ENCODE measurements at regions not wholly inside any gene's neighbourhood (a gene's known extent, or its start where the extent isn't known, plus 50 kb on each side); places are given as distances from the start of the nearest gene placed in this dataset.

DNA sequence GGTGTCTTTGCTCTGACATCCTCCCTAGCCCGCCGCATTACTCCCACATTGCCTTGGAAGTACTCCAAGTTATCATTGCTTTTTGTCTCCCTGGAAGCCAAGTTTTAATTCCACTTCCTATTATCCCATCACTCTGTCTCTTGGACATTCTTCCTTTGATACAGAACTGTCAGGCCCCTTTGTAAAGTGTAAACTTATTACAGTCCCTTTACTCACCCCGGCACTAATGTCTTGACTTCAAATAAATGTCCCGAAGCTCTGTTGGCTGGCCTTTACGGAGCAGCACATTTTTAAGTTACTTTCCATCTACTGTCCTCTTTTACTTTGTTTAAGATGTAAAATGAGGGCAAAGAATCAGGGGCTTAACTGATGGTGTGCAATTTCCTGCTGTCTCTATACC, 223.5 kb upstream of the IGFBP7 start (continued):
- TF ChIP-seq, protein P1, sequence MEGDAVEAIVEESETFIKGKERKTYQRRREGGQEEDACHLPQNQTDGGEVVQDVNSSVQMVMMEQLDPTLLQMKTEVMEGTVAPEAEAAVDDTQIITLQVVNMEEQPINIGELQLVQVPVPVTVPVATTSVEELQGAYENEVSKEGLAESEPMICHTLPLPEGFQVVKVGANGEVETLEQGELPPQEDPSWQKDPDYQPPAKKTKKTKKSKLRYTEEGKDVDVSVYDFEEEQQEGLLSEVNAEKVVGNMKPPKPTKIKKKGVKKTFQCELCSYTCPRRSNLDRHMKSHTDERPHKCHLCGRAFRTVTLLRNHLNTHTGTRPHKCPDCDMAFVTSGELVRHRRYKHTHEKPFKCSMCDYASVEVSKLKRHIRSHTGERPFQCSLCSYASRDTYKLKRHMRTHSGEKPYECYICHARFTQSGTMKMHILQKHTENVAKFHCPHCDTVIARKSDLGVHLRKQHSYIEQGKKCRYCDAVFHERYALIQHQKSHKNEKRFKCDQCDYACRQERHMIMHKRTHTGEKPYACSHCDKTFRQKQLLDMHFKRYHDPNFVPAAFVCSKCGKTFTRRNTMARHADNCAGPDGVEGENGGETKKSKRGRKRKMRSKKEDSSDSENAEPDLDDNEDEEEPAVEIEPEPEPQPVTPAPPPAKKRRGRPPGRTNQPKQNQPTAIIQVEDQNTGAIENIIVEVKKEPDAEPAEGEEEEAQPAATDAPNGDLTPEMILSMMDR (conservative IDR thresholded peaks at IDR 0.05; ENCODE audit: low read depth in 2 of 2) = no peak
- TF ChIP-seq, protein P2, sequence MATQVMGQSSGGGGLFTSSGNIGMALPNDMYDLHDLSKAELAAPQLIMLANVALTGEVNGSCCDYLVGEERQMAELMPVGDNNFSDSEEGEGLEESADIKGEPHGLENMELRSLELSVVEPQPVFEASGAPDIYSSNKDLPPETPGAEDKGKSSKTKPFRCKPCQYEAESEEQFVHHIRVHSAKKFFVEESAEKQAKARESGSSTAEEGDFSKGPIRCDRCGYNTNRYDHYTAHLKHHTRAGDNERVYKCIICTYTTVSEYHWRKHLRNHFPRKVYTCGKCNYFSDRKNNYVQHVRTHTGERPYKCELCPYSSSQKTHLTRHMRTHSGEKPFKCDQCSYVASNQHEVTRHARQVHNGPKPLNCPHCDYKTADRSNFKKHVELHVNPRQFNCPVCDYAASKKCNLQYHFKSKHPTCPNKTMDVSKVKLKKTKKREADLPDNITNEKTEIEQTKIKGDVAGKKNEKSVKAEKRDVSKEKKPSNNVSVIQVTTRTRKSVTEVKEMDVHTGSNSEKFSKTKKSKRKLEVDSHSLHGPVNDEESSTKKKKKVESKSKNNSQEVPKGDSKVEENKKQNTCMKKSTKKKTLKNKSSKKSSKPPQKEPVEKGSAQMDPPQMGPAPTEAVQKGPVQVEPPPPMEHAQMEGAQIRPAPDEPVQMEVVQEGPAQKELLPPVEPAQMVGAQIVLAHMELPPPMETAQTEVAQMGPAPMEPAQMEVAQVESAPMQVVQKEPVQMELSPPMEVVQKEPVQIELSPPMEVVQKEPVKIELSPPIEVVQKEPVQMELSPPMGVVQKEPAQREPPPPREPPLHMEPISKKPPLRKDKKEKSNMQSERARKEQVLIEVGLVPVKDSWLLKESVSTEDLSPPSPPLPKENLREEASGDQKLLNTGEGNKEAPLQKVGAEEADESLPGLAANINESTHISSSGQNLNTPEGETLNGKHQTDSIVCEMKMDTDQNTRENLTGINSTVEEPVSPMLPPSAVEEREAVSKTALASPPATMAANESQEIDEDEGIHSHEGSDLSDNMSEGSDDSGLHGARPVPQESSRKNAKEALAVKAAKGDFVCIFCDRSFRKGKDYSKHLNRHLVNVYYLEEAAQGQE (IDR thresholded peaks at IDR 0.05; ENCODE audit: unreplicated experiment) = no peak
- TF ChIP-seq STAT1 (IDR thresholded peaks at IDR 0.05; ENCODE audit: unreplicated experiment) = no peak

DNA sequence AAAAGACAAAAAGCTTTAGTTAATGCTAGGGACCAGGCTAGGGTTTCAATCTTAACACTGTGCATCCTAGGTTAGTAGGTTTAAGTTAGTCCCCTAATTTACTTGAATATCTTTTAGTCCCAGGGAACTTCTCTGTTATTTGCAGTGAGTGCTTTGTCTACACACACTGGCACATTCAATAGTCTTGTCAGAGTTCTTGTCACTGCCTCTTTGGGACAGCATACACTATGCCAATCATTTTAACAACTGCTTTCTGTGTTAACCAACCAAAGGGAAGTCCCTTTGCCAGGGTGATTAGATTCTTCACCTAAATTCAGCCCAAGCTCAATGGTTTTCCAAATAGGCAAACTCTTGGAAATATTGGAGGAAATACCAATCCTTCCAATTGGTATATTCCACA, 221.8 kb upstream of the IGFBP7 start:
- H3K4me1 Mint-ChIP-seq = peaks cover 1% of the 10 kb centered on the region; the same call in 2 of the 3 replicates
- DNase-seq (ENCODE audit: low spot score) (no peak), ATAC-seq (no peak)
- no peaks in the 10 kb centered on the region for H3K9me3 Mint-ChIP-seq
- Histone ChIP-seq H3K4me3 (no peak overlapping the region), H3K36me3 (ENCODE audit: insufficient read depth) (no peaks in the 10 kb centered on the region), H4K20me1 (replicated peaks; ENCODE audit: insufficient read depth) (no peaks in the 10 kb centered on the region), H3K4me1 (ENCODE audit: insufficient read depth) (no peaks in the 10 kb centered on the region), H3K4me2 (no peak overlapping the region), H2AFZ (no peak overlapping the region), H3K27ac (ENCODE audit: low read depth) (no peak overlapping the region), H3F3A (replicated peaks; ENCODE audit: low read depth) (no peaks in the 10 kb centered on the region), H3K9me2 (ENCODE audit: insufficient read depth) (no peaks in the 10 kb centered on the region; the same call in 1 of the 2 replicates), H3K27me3 (ENCODE audit: insufficient read depth) (no peaks in the 10 kb centered on the region), H3K79me2 (replicated peaks; ENCODE audit: insufficient read depth) (no peaks in the 10 kb centered on the region)
- TF ChIP-seq CREB1 (CRISPR knock-in tag; IDR thresholded peaks at IDR 0.05; ENCODE audit: low read depth) (no peak), EZH2 (IDR thresholded peaks at IDR 0.05; ENCODE audit: low read depth, unreplicated experiment) (no peak), STAT1 (IDR thresholded peaks at IDR 0.05; ENCODE audit: unreplicated experiment) (no peak), EZH2phosphoT487 (IDR thresholded peaks at IDR 0.05; ENCODE audit: unreplicated experiment) (no peak), ZNF114 (CRISPR knock-in tag; IDR thresholded peaks at IDR 0.05) (no peak)
- TF ChIP-seq, protein P1 (conservative IDR thresholded peaks at IDR 0.05; ENCODE audit: low read depth in 2 of 2) = no peak
- no peak overlapping the region for H3K27ac Mint-ChIP-seq
- peaks cover 2% of the 10 kb centered on the region for H3K27me3 Mint-ChIP-seq (ENCODE audit: insufficient read depth, low read depth, poor library complexity)
- H3K4me3 Mint-ChIP-seq = no peak overlapping the region
- H3K36me3 Mint-ChIP-seq (ENCODE audit: low read depth) = no peaks in the 10 kb centered on the region

Measured in GM23338 (cell line).